NCI-H2196 (cell line): ENCODE measurements at regions not wholly inside any gene's neighbourhood (a gene's known extent, or its start where the extent isn't known, plus 50 kb on each side); places are given as distances from the start of the nearest gene placed in this dataset.
"Not testable (repeated sequence)": the region's sequence is repeated elsewhere in the genome, so short reads cannot be mapped to it uniquely, and the experiment has no call there.

Experiments used
- DNase-seq: peaks from one replicate; lab custom pipeline; 2025; ENCODE audit not compliant: unreplicated experiment; lab: John Stamatoyannopoulos, UW

DNA sequence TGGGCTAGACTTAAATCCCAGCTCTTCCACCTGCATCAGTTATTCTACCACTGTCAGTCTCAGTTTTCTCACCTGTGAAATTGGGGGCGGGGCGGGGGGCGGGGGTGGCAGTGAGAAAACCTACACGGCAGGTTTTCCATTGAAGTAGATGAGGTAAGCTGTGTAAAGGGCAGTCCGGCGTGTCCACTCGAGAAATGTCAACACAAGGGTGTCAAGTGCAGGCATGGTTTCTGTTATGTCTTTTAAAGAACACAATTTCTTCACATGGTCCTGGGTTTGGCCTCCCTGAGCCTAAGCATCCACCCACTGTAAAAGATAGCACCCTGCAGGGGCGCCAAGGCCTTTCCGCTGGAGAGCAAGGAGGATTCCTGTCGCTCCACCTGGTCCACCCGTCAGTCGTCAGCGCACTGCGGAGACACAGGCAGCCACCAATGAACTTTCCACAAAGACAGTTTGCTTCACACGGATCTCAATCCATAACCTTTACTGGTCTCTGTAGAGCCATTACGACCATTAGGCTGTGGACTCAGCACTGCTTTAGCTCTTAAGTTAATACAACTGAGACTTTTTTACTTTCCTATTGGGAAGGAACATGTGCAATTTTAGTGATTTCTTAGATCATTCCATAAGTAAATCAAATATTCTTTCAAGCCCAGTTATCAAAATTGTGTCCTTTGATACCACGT is 99.5 kb upstream of the FOXB1 start:
- DNase-seq = no peak

DNA sequence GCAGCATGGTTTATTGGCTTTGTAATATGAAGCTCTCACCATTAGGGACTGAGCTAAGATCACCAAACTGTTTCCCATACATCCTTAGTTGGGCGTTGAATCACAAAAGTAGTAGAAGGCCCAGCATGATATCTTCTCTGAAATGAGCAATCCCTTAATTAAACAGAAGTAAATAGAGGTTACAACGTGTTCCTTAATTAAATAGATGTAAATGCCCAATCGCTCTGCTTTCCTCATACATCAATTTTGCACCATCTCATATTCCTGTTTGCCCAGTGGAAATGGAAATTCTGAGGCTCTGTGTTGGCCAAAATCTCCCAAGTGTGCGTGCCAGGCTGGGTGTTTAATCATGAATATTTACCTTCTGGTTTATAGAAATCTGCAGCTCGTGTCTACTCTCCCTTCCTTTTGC is 107.4 kb upstream of the FOXB1 start:
- no peak for DNase-seq

DNA sequence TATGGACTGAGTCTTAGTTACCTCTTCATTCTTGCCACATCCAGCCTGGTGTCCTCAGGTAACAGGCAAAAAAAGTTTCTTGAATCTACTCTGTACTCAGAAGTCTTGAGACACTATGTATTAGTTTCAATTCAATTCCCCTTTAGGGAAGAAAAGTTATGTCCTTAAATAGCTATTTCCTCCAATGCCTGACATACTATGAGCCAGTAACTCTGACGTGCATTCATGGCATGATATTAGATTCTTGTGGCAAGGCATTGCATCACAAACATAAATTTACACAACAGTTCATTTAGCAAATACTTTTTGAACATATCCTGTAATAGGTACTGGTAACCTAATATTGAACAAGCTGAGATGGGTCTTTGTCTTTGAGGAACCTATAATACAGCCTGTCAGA is 109.3 kb upstream of the FOXB1 start:
- no peak for DNase-seq

DNA sequence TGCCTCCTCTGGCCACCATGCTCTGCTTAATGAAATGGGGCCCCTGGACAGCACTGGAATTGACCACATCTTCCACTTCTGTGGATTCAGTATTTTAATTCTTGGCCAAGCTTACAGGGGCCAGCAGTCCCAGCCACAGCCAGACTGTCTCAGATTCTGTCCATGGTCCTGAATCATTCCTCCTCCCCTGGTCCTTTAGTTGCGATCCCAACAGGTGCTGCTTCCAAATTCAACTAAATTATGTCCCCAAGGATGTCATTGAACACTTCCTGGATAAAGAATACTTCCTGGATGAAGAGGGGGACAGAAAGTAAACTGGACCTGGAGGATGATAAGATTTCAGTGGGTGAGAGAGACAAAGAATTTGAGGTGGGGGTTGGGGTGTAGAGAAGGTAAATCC is 111.1 kb upstream of the FOXB1 start:
- DNase-seq = no peak

DNA sequence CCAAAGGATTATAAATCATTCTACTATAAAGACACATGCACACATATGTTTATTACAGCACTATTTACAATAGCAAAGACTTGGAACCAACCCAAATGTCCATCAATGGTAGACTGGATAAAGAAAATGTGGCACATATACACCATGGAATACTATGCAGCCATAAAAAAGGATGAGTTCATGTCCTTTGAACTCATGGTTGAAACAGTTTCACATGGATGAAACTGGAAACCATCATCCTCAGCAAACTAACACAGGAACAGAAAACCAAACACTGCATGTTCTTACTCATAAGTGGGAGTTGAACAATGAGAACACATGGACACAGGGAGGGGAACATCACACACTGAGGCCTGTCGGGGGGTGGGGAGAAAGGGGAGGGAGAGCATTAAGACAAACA is 116.2 kb upstream of the FOXB1 start:
- not testable (repeated sequence) for DNase-seq

DNA sequence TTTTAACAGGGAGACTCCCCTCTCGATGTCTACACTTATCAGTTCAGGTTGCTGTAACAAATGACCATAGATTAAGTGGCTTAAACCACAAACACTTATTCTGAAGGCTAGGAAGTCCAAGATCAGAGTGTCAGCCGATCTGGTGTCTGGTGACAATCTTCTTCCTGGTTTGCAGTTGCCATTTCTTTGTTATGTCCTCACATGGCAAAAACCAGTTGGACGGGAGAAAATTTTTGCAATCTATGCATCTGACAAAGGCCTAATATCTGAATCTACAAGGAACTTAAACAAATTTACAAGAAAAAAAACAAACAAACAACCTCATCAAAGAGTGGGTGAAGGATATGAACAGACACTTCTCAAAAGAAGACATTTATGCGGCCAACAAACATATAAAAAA is 116.9 kb upstream of the FOXB1 start:
- no peak for DNase-seq

DNA sequence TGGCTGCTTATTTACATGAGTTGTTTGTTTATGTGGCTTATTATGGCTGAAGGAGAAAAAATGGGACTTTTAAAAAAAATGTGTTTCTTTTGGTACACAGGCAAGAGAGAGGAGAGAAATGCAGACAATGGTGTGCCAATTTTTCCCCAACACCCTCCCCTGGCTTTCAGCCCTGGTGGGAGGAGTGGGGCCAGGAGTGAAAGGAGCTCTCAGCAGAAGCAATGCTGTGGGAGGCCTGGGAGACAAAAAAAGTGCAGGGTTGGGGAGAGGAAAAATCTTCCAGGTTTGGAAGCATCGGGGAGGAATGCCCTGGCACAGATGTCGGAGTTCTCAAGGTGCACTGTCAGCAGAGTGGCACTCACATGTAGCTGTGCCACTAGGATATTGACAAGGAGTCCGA is 117.7 kb upstream of the FOXB1 start:
- DNase-seq = no peak

DNA sequence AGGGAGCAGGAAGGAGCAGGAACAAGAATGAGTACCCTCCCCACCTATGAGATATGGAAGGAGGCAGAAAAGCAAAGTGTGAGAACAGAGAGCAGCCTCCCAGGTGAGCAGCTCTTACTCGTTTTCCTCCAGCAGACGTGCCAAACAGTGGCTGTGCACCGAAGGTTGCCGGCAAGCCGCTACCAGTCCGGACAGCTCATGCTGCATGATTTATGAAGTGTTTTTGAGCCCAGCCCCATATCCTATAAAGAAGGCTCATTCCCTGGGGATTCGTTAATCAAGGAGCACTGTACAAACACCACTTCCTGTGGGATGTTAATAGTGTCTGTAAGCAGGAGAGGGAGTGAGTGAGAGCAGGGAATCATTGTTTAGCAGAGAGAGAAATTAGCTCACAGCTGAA is 118.3 kb upstream of the FOXB1 start:
- DNase-seq = no peak

DNA sequence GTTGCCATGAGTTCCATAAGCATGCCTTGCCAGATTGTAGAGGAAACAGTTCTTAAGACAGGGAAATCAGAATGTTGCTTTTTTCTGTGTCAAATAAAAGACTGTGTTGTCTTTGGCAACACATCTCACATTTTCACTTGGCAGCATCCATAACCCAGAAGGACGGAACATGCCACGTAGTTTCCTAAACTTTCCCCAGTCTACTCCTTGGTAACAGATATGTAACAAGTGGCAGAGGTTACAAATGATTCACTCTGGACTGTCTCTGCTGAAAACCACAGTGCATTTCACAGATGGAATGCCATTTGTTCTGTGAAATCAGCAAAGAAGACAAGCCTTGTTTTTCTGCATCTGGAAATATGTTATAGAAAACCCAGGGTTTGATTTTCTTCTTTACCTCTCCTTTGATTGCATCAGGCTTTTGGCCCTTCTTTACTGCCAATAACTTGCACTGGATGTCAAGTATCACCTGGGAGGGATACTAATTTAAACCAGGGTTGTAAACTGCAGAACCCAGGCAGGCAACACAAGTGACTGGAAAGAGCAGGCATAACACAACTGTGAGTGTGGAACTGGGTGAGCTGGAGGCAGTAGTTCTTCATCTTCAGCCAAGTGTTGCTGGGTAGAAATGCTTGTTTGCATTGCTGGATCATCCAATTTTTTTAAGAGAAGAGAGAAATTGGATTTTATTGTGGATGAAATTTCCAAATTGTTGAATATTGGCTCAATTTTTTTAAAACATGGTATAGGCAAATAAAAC is 124.4 kb upstream of the FOXB1 start:
- DNase-seq = no peak

DNA sequence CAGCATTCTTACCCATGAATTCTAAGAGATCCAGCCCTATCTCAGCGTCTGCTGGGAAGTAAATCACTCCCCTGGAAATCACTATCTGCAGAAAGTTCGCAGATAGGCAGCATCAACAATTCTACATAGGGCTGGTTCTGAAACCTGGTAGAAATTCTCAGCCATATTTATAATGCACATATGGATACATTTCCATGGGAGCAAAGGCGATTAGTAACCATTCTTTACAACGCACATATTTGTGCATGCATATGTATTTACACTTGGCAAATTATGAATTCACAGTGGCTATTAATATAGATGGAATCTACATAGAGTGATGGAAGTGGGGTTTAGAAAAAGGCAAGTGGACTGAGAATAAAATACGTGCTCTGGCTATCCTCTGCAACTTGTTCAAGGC is 128.0 kb upstream of the FOXB1 start:
- no peak for DNase-seq

DNA sequence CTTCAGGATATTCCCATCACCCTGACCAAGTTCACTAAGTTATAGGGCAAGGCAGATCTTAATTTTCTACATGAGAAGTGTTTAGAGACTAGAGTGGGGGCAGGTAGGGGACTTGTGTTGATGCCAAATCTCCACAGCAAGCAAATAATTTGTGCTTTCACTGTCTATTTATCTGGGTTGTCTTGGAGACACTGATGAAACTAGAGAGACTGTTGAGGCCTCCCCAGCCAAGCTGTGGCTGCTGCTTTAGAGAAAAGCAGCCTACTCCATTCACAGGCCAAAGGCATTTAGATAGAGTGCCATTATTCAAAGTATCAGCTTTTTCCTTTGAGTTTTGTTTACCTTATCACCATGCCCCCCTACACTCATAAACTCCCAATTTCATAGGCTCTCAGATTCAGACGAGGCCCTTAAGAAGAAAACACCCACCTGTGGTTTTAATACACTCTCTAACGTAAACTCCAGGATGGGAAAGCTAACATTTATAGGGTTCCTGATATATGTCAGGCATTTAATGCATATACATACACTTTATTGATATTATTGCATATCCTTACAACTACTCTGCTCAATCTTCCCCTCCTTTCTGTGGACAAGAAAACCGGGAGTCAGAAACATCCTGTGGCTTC is 130.4 kb upstream of the FOXB1 start:
- DNase-seq = no peak

DNA sequence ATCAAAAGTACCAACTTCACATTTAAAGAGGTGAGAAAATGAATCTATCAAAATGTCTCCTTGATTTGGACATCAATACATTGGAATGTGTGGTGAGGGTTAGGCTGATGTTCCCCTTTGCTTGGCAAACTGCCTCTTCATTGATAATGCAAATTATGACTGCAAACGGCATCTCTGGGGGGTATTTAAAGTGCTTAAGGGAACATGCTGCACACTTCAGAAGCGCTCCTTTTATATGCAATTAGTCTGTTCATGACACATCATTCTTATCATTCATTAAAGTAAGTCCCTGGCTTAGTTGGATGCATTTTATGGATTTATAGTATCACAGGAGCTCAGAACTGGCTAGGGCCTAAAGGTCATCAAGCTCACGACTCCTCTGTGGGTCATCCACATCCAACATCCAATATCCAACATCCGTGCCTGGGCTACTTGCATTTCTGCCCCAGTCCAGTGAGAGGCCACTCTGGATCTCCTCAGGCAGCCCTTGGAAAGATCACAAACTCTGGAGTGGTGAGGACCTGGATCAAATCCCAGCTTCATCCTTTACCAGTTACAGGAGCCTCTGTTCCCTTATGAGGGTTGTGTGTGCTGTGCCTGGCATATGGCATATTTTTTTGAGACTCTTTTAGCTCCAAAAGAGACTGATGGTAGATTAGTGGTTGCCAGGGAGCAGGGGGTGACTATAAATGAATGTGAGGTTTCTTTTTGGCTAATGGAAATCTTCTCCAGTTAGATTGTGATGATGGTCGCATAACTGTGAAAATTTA is 136.8 kb upstream of the FOXB1 start:
- DNase-seq = no peak

DNA sequence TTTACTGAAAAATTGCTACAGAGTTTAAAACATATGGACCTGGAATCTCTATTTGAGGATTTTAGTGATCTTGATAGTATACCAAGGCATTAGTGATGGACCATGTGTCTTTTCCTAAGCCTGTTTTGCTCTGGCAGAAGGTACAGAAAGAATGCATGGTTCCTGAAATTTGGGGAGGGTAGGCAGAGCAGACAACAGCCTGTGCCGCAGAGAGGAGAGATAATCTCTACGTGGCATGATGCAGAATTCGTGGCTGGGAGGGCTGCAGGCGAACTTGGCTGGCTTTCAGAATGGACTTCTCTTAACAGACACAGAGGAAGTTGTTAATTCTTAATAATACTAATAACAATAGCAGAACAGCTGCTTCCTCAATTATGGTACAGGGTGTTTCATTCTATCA is 137.5 kb upstream of the FOXB1 start:
- DNase-seq = no peak

DNA sequence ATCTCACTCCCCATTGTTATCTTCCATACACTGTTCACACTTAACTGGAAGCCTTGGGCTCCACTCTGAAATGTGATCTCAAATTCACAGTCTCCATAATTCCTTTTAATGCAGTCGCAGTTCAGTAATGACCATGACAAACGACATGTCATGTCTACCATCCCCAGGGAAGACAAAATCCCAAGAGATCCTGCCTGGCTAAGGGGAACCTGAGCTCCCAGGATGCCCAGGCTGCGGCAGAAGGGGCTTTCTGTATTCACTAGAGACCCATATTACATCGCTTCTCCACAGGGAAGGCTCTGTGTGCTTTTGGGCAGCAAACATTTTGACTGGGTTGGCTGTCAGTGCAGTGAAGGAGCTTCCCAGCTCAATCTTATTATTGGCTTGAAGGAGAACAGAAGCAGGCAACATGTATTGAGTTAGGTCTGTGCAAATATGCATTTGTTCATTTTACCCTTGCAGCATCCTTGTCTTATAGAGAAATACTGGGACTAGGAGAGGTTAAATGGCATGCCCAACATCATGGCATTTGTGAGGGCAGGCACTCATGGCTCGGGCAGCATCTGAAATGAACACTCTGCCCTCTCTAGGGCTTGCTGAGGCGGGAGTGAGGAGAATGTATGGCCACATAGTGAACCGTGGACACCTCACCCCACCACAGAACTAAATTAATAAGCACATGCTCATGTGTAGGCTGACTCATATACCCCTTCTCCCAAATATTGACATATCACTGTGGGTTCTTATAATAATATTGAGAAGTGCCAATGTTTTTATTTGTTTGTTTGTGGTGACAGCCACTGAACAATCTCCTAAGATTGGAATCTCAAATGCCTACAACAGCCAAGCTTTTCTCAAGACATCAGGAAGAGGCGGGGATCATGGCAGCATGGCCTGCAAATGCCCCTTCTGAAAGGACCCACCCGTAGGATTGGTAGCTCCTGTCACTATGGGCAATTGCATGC is 141.6 kb upstream of the FOXB1 start:
- no peak for DNase-seq

DNA sequence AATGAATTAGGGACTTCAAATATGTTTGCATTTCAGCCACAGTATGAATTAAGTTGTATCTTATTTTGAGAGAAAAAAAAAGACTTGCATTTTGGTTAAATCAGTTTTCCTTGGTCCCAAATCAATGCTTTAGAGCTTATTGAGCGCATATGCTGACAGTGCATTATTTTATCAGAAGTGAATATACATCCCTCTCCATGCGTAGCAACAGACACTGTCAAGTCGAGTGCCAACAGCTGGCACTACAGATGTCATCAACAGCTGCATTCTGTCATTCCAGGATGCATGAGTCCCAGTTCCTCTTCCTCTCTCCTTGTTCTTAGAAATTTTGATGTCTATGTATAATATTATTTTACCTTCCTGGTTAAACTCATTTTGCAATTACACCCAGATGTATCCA is 156.1 kb upstream of the FOXB1 start:
- no peak for DNase-seq

DNA sequence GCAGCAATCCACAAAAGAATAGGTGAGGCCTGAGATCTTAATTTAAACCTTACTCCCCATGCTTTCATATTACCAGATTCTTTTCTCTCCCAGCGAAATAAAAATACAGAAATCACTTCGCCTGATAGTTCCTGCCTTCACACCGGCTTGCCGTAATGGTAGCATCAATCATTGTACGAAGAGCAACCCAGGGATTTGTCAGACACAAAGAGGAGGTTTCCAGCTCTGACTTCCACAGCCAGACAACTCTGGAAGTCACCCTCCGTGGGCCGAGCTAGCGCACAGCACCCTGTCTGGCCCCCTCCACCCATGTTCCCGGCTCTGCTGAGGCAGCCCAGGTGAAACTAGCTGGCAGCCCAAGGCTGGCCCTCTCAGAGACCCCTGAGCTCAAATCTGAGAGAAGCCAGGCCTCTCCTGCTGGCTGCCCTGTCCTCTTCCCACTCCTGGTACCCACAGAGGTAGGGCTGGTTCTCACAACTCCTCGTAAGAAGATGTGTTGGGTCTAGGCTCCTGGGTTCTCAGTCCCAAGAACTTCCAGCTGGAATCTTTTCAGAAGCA is 156.9 kb upstream of the BNIP2 start:
- DNase-seq = no peak

DNA sequence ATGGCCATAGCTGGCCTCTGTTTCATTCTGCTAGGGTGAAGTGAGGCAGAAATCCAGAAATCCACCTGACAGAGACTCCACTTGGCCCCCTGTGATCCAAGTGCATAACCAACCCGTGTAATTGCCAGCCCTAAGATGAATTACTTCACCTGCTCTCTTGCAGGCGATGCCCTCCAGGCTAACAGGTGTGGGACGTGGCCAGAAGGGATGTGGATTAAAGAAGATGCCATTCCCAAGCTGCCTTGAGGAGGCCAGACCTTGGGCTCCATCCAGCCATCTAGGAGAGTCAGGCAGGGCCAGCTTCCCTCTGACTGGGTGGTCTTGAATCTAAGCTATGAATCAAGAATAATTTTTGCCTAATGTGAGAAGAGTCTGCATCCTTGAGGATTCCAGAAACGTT is 154.5 kb upstream of the BNIP2 start:
- DNase-seq = no peak

DNA sequence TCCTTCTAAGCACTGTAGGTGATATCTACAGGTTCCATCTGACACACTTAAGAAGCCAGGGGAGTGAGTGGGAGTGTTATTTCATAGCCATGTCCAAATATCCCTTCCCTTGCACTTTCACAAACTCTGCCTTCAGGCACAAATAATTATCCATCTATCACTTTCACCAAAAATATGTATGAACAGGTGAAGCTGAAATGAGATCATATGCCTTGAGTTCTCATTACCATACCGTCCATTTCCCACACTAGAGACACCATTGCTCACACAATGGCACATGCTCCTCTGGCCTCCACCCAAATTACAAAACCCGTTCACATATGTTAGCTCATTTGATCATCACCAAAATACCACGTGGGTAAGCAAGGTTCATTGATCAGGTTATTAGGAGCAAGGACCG is 151.9 kb upstream of the BNIP2 start:
- DNase-seq = no peak

DNA sequence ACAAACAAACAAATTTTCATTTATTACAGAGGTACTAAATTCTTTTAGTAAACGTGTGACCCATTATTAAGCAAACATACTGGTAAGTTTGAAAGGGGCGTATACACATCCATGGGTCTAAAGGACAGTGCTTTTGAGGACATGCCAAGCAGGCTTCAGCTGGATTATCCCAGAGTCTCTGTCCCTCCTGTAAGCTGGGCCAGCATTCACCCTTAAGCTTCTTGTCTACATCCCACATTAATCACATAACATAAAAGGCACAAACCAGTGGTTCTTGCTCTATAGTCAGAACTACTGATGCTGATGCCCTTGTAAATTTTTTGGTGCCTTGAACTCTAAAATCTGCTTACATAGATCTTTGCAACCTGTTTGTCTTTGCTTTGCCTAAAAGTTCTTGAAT is 150.8 kb upstream of the BNIP2 start:
- DNase-seq = no peak

DNA sequence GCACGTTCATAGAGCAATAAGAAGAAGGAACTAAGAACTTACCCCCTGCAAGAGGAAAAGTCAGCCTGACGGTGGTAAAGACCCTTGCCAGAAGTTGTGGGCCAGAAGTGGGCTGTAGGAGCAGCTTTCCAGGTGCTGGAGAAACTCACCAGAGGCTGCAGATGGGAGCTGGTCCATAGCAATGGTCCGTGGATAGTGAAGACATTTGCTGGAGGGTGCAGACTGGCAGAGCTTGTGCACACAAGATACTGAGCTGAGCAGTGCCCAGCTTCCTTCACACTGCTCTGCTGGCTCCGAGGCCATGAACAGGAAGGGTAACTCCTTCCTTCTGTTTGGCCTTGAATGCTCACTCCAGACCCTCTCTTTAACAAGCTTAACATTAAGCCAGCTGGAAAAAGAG is 149.8 kb upstream of the BNIP2 start:
- DNase-seq = no peak
